Neuronal stem cell (in vitro differentiated cells): ENCODE measurements at regions not wholly inside any gene's neighbourhood (a gene's known extent, or its start where the extent isn't known, plus 50 kb on each side); places are given as distances from the start of the nearest gene placed in this dataset.

Experiments used
- DNase-seq: peaks from one replicate; pipeline ENCODE4 v3.0.0-alpha.2; 2013; ENCODE audit warnings: low spot score
- H2AFZ ChIP-seq: one replicate; pipeline ENCODE4 v1.6.1; 2013; ENCODE audit warnings: mild to moderate bottlenecking, low read length, inconsistent platforms
- H2AK5ac ChIP-seq: 2 replicates; pipeline ENCODE4 v1.6.1; 2013; ENCODE audit warnings: low read depth, mild to moderate bottlenecking, inconsistent platforms, low read length, moderate library complexity, mixed read lengths
- H2BK120ac ChIP-seq: 2 replicates; pipeline ENCODE4 v1.6.1; 2013; ENCODE audit warnings: low read depth, mild to moderate bottlenecking, inconsistent platforms, low read length, moderate library complexity, mixed read lengths
- H2BK12ac ChIP-seq: one replicate; pipeline ENCODE4 v1.6.1; 2013; ENCODE audit warnings: low read length, inconsistent platforms
- H2BK15ac ChIP-seq: 2 replicates; pipeline ENCODE4 v1.6.1; 2013; ENCODE audit warnings: mild to moderate bottlenecking, low read length, inconsistent platforms, mixed read lengths
- H2BK5ac ChIP-seq: one replicate; pipeline ENCODE4 v1.6.1; 2013; ENCODE audit warnings: inconsistent platforms, mild to moderate bottlenecking, low read length, moderate library complexity
- H3K14ac ChIP-seq: one replicate; pipeline ENCODE4 v1.6.1; 2013; ENCODE audit warnings: low read length, inconsistent platforms
- H3K18ac ChIP-seq: 2 replicates; pipeline ENCODE4 v1.6.1; 2013; ENCODE audit warnings: low read length, inconsistent platforms
- H3K23ac ChIP-seq: 2 replicates; pipeline ENCODE4 v1.6.1; 2013; ENCODE audit warnings: low read depth, mild to moderate bottlenecking, mixed read lengths, low read length, inconsistent platforms; ENCODE audit not compliant: poor library complexity
- H3K27ac ChIP-seq: replicated peaks from 3 replicates; pipeline ENCODE4 v1.5.1; 2013; ENCODE audit warnings: low read length, inconsistent platforms
- H3K27me3 ChIP-seq, 3 experiments: 2 replicates each; pipeline ENCODE4 v1.6.1; 2013; ENCODE audit warnings: low read length in 3 of 3, mild to moderate bottlenecking in 2 of 3, inconsistent platforms in 1 of 3, low read depth in 1 of 3, mixed read lengths in 1 of 3, moderate library complexity in 1 of 3; ENCODE audit not compliant: control insufficient read depth in 3 of 3, insufficient read depth in 3 of 3
- H3K36me3 ChIP-seq, 2 donors: replicated peaks in 1 of 2; 2 replicates each; pipeline ENCODE4 v1.6.1; 2013; ENCODE audit warnings: low read length in 2 of 2; ENCODE audit not compliant: control insufficient read depth in 2 of 2, insufficient read depth in 2 of 2
- H3K4ac ChIP-seq: 2 replicates; pipeline ENCODE4 v1.6.1; 2013; ENCODE audit warnings: inconsistent platforms, mild to moderate bottlenecking, low read length, moderate library complexity
- H3K4me1 ChIP-seq, 2 donors: 1 replicate in 1 of 2; 2 replicates in 1 of 2; pipeline ENCODE4 v1.6.1; 2013; ENCODE audit warnings: low read length in 2 of 2, low read depth in 1 of 2; ENCODE audit not compliant: control insufficient read depth in 2 of 2, insufficient read depth in 1 of 2
- H3K4me2 ChIP-seq: one replicate; pipeline ENCODE4 v1.6.1; 2013; ENCODE audit warnings: mild to moderate bottlenecking, low read length, inconsistent platforms; ENCODE audit not compliant: insufficient read depth, poor library complexity, severe bottlenecking
- H3K4me3 ChIP-seq, 2 donors: 2 replicates each; pipeline ENCODE4 v1.5.1; 2013; ENCODE audit warnings: low read length in 2 of 2, mild to moderate bottlenecking in 2 of 2, inconsistent platforms in 1 of 2, moderate library complexity in 1 of 2
- H3K79me1 ChIP-seq: one replicate; pipeline ENCODE4 v1.6.1; 2013; ENCODE audit warnings: low read depth, mild to moderate bottlenecking, inconsistent platforms, low read length, moderate library complexity
- H3K9ac ChIP-seq: one replicate; pipeline ENCODE4 v1.6.1; 2013; ENCODE audit warnings: mild to moderate bottlenecking, low read depth, low read length, inconsistent platforms; ENCODE audit not compliant: poor library complexity
- H3K9me3 ChIP-seq, 2 donors: replicated peaks in 1 of 2; 2 replicates each; pipeline versions ENCODE3 to v1.6.1; 2013; ENCODE audit warnings: low read length in 2 of 2, mild to moderate bottlenecking in 2 of 2, inconsistent platforms in 1 of 2, low read depth in 1 of 2, mixed read lengths in 1 of 2, moderate library complexity in 1 of 2; ENCODE audit not compliant: control insufficient read depth in 2 of 2, insufficient read depth in 1 of 2
- H4K8ac ChIP-seq: one replicate; pipeline ENCODE4 v1.6.1; 2013; ENCODE audit warnings: low read depth, mild to moderate bottlenecking, inconsistent platforms, low read length, moderate library complexity
- H4K91ac ChIP-seq: one replicate; pipeline ENCODE4 v1.6.1; 2013; ENCODE audit warnings: low read length, low read depth, mild to moderate bottlenecking, inconsistent platforms; ENCODE audit not compliant: poor library complexity
- WGBS, 2 donors: extraction: QIAGEN DNeasy Blood & Tissue Kit; methylation state at CpG; one replicate each; pipeline ENCODE4 v1.1.7; 2013; ENCODE audit warnings: missing lambda C conversion rate in 2 of 2, mixed read lengths in 1 of 2; ENCODE audit not compliant: insufficient read length in 2 of 2, insufficient replicate concordance in 1 of 2; ENCODE audit errors: extremely low coverage in 2 of 2; 5-methylcytosine and 5-hydroxymethylcytosine counted together

DNA sequence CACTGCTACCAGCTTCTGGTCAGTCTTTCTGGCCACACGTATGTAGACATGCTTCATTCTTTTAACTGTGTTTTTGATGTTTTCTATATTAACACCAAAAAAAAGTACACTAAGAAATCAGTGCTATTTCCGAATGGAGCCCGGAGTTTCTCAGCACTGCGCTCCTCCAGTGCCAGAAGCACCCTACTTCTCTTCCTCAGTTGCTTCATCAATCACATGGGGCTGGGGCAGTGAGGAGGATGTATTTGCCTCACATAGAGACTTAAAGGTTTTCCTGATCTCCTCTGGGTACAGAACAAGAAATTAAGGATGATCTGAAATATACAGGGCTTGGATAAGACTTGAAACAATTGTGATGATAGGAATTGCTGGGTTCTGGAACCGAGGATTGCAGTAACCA, 148.0 kb downstream of the ERCC6L2 start:
- Histone ChIP-seq H2BK15ac (no peak overlapping the region), H3K4me1 (peaks cover 17 to 18% of the 10 kb centered on the region in 2 donors), H2AFZ (no peak overlapping the region), H3K23ac (no peak overlapping the region), H2BK120ac (no peak overlapping the region), H3K14ac (no peak overlapping the region), H3K9me3 (peaks cover 0 to 4% of the 10 kb centered on the region in 2 donors), H2BK5ac (no peak overlapping the region), H4K8ac (no peak overlapping the region), H3K79me1 (peaks cover 2% of the 10 kb centered on the region), H3K18ac (no peak overlapping the region), H4K91ac (no peak overlapping the region), H3K4ac (no peak overlapping the region), H2BK12ac (no peak overlapping the region), H3K27ac (no peak overlapping the region), H3K4me2 (no peak overlapping the region), H3K4me3 (no peak overlapping the region), H3K27me3 (peaks cover 0 to 40% (median 0%) of the 10 kb centered on the region in 3 experiments), H2AK5ac (no peak overlapping the region), H3K36me3 (no peaks in the 10 kb centered on the region), H3K9ac (no peak overlapping the region)
- no peak for DNase-seq
- no CpG with 5 or more reads among the region's 5 CpGs for WGBS, 2 donors

DNA sequence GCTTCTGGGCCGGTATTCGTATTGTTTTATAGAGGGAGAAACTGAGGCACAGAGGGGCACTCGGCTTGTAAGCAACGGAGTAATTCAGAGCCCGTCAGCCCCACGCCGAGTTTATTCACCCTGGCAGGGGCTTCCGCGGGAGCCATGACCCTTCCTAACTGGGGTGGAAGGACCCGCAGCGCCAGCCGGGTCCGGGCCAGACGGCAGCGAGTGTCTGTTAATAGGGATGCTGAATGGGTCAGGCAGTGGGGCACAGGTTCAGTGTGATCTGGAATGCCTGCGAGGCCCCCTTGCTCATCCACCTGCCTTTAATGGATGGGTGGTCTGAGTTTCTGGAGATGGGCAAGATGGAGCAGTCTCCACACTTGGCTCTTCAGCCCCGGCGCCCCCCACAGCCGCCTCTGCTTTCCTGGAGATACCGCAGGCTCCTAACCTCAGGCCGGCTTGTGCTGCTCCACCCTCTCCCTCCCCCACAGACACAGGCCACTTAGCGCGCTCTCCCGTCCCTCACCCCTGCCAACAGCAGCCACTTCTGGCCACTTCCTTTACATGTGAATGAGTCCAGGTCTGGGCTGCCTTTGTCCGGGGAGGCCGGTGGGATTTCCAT, 147.1 kb downstream of the ERCC6L2 start:
- Histone ChIP-seq H3K4ac (no peak overlapping the region), H2BK15ac (peak overlapping the region; percentile 78), H2BK120ac (no peak overlapping the region), H3K4me1 (peaks cover 14 to 17% of the 10 kb centered on the region in 2 donors), H3K18ac (peak overlapping the region; percentile 50), H2BK5ac (peak overlapping the region; percentile 16), H2AFZ (peak overlapping the region; percentile 84), H3K27me3 (peaks cover 0 to 31% (median 0%) of the 10 kb centered on the region in 3 experiments), H3K4me2 (peak overlapping the region; percentile 96), H3K79me1 (peaks cover 2% of the 10 kb centered on the region), H4K8ac (no peak overlapping the region), H3K14ac (no peak overlapping the region), H2AK5ac (no peak overlapping the region), H3K4me3 (peak overlapping the region; percentile 40 to 86), H3K9ac (no peak overlapping the region), H3K9me3 (peaks cover 0 to 4% of the 10 kb centered on the region in 2 donors), H4K91ac (no peak overlapping the region), H3K36me3 (peaks cover 0 to under 1% of the 10 kb centered on the region in 2 donors), H3K27ac (no peak overlapping the region), H3K23ac (no peak overlapping the region), H2BK12ac (no peak overlapping the region)
- WGBS, 2 donors = no CpG with 5 or more reads among the region's 26 CpGs
- peak; percentile 36 for DNase-seq

DNA sequence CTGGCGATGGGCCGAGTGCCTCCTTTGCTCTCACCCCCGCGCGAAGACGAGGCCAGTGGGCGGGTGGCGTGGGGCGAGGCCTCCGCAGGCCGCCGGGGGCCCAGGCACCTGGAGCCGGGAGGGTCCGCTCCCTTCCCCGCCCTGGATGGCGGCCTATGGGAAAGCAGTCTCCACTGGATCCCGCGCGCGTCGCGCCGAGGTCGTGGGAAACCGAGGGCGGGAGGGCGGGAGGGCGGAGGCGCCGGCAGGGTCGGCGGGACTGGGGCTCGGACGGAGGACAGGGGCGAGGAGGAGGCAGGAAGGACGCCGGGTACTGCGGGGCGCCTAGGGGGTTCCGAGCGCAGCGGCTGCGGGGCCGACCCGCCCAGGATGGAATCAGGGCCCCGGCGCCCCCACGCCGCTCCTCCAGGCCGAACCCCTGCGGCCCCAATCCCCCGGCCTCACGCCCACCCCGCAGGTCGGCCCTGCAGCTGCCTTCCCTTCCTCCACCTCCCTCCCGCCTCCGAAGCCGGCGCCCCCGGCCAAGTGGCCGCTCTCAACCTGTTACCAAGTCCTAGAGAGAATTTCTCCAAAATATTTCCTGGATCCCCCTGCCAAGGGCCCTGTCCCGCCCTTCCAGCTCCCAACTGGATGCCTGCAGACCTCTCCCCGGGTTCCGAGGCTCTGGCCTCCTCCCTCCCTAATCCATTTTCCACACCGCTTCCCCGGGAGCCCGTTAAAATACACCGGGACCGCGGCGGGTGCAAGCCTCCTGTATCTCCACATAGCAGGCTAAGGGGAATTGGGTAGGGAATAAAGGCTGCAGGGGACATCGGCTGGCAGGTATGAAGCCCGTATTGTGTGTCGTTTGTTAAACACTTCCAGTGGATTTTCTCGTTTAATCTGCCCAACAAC, 146.3 kb downstream of the ERCC6L2 start:
- Histone ChIP-seq H3K9me3 (peaks cover 0 to 4% of the 10 kb centered on the region in 2 donors), H2AK5ac (peak overlapping the region; percentile 10), H4K8ac (no peak overlapping the region), H3K27me3 (peaks cover 0 to 23% (median 0%) of the 10 kb centered on the region in 3 experiments), H2BK120ac (no peak overlapping the region), H2BK5ac (peak overlapping the region; percentile 33), H3K36me3 (peaks cover 0 to 8% of the 10 kb centered on the region in 2 donors), H2AFZ (peak overlapping the region; percentile 84), H4K91ac (no peak overlapping the region), H2BK15ac (peak overlapping the region; percentile 81), H3K18ac (peak overlapping the region; percentile 98), H3K27ac (no peak overlapping the region), H2BK12ac (peak overlapping the region; percentile 87), H3K9ac (peak overlapping the region; percentile 89), H3K4me2 (peak overlapping the region; percentile 96), H3K23ac (peak overlapping the region; percentile 67), H3K14ac (peak overlapping the region; percentile 51), H3K4me3 (peak overlapping the region; percentile 40 to 86), H3K4ac (no peak overlapping the region), H3K79me1 (peaks cover 2% of the 10 kb centered on the region), H3K4me1 (peaks cover 9 to 17% of the 10 kb centered on the region in 2 donors)
- peak; percentile 18 for DNase-seq
- WGBS, 2 donors = no CpG with 5 or more reads among the region's 75 CpGs
